ENCODE measurements at regions not wholly inside any gene's neighbourhood (a gene's known extent, or its start where the extent isn't known, plus 50 kb on each side); places are given as distances from the start of the nearest gene placed in this dataset.

DNA sequence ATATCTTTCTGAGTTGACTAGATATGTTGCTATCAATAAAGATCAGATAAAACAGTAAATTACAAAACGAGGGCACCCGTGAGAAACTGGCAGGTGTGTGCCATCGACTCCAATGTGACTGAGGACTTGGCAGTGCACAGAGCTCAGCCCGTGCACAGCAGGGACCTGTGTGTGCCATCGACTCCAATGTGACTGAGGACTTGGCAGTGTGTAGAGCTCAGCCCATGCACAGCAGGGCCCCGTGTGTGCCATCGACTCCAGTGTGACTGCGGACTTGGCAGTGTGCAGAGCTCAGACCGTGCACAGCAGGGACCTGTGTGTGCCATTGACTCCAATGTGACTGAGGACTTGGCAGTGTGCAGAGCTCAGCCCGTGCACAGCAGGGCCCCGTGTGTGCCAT lies 347.2 kb upstream of the B3GAT1 start:
- H3K9ac ChIP-seq (ENCODE audit: insufficient read depth in 1 of 2, low read depth in 2 of 2, low read length in 2 of 2) = no peak overlapping the region
- H3K9me3 ChIP-seq (replicated peaks; ENCODE audit: control insufficient read depth, insufficient read depth, low read depth, low read length) = no peaks in the 10 kb centered on the region
- intact Hi-C loops (cut with micrococcal nuclease) = no loop called here
- no peak overlapping the region for H3K4me2 ChIP-seq (ENCODE audit: insufficient read depth, low read length)
- no peak overlapping the region for H3K27ac ChIP-seq (ENCODE audit: extremely low read depth, low read depth, low read length)
- H3K27me3 ChIP-seq (ENCODE audit: control insufficient read depth in 2 of 2, insufficient read depth in 2 of 2, low read length in 2 of 2) = peaks cover 12 to 46% of the 10 kb centered on the region in 2 experiments; a peak in 4 of 5 replicates
- DNase-seq (ENCODE audit: extremely low read depth in 1 of 4, low spot score in 3 of 4) (no peak), ATAC-seq (no peak), FAIRE-seq (no peak)
- POLR2A ChIA-PET = interaction anchor here (0.6 kb wide), 1 partner anchor 536 kb away, joined by 3 read pairs; the partner anchor contains the start of gene NCAPD3
- no peaks in the 10 kb centered on the region for H3K9me1 ChIP-seq (ENCODE audit: control insufficient read depth, insufficient read depth, low read length)
- no peak overlapping the region for H2AFZ ChIP-seq (ENCODE audit: low read depth, low read length)
- CTCF ChIA-PET (ENCODE audit: low intra/inter-chr PET ratio) = no interaction called here
- no peaks in the 10 kb centered on the region; the same call in 1 of the 2 replicates for H4K20me1 ChIP-seq (replicated peaks; ENCODE audit: control insufficient read depth, insufficient read depth, low read length)
- peaks cover 0 to 12% of the 10 kb centered on the region in 2 experiments; a peak in 1 of 5 replicates for H3K4me1 ChIP-seq (replicated peaks in 1 of 2; ENCODE audit: control insufficient read depth in 2 of 2, insufficient read depth in 2 of 2, low read length in 2 of 2)
- in situ Hi-C loops (cut with MboI) = no loop called here
- no peak overlapping the region for H3K4me3 ChIP-seq
- H3K79me2 ChIP-seq (ENCODE audit: control insufficient read depth, insufficient read depth, low read length) = no peaks in the 10 kb centered on the region
- WGBS (ENCODE audit: insufficient coverage, low coverage, missing lambda C conversion rate) = under 1% methylated on average over 10 of the region's 11 CpGs
- no peaks in the 10 kb centered on the region for H3K36me3 ChIP-seq (ENCODE audit: control insufficient read depth, insufficient read depth, low read length)
- BruUV-seq (replicated peaks) = no TSS peak
- TF ChIP-seq STAT5B (CRISPR knock-in tag; IDR thresholded peaks at IDR 0.05) = no peak
- TF ChIP-seq HNRNPK (IDR thresholded peaks at IDR 0.05; ENCODE audit: low read depth, low read length, poor library complexity, severe bottlenecking) = no peak
- TF ChIP-seq, protein P1, sequence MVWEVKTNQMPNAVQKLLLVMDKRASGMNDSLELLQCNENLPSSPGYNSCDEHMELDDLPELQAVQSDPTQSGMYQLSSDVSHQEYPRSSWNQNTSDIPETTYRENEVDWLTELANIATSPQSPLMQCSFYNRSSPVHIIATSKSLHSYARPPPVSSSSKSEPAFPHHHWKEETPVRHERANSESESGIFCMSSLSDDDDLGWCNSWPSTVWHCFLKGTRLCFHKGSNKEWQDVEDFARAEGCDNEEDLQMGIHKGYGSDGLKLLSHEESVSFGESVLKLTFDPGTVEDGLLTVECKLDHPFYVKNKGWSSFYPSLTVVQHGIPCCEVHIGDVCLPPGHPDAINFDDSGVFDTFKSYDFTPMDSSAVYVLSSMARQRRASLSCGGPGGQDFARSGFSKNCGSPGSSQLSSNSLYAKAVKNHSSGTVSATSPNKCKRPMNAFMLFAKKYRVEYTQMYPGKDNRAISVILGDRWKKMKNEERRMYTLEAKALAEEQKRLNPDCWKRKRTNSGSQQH (CRISPR knock-in tag; IDR thresholded peaks at IDR 0.05) = no peak
- TF ChIP-seq HNRNPUL1 (IDR thresholded peaks at IDR 0.05; ENCODE audit: low read length) = no peak
- TF ChIP-seq CBFB (CRISPR knock-in tag; IDR thresholded peaks at IDR 0.05) = no peak
- TF ChIP-seq, protein P2, sequence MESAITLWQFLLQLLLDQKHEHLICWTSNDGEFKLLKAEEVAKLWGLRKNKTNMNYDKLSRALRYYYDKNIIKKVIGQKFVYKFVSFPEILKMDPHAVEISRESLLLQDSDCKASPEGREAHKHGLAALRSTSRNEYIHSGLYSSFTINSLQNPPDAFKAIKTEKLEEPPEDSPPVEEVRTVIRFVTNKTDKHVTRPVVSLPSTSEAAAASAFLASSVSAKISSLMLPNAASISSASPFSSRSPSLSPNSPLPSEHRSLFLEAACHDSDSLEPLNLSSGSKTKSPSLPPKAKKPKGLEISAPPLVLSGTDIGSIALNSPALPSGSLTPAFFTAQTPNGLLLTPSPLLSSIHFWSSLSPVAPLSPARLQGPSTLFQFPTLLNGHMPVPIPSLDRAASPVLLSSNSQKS (CRISPR knock-in tag; IDR thresholded peaks at IDR 0.05) = no peak
- no peak for TF ChIP-seq DIDO1 (tag; IDR thresholded peaks at IDR 0.05; ENCODE audit: low read depth)
- TF ChIP-seq, protein P3, sequence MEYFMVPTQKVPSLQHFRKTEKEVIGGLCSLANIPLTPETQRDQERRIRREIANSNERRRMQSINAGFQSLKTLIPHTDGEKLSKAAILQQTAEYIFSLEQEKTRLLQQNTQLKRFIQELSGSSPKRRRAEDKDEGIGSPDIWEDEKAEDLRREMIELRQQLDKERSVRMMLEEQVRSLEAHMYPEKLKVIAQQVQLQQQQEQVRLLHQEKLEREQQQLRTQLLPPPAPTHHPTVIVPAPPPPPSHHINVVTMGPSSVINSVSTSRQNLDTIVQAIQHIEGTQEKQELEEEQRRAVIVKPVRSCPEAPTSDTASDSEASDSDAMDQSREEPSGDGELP (CRISPR knock-in tag; IDR thresholded peaks at IDR 0.05; ENCODE audit: borderline replicate concordance) = no peak
- no peak for TF ChIP-seq YY1 (IDR thresholded peaks at IDR 0.05; ENCODE audit: borderline replicate concordance in 1 of 3, control insufficient read depth in 1 of 3, extremely low read depth in 1 of 3, insufficient read depth in 3 of 3, insufficient read length in 1 of 3, insufficient replicate concordance in 2 of 3, low read depth in 1 of 3, low read length in 2 of 3)
- TF ChIP-seq KDM4B (IDR thresholded peaks at IDR 0.05; ENCODE audit: borderline replicate concordance in 2 of 2, low read depth in 1 of 2) = no peak
- TF ChIP-seq ZNF12 (CRISPR knock-in tag; IDR thresholded peaks at IDR 0.05) = no peak
- no peak for TF ChIP-seq TCF7L2 (IDR thresholded peaks at IDR 0.05; ENCODE audit: low read depth, low read length)
- TF ChIP-seq, protein P4, sequence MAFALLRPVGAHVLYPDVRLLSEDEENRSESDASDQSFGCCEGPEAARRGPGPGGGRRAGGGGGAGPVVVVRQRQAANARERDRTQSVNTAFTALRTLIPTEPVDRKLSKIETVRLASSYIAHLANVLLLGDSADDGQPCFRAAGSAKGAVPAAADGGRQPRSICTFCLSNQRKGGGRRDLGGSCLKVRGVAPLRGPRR (CRISPR knock-in tag; IDR thresholded peaks at IDR 0.05) = no peak
- TF ChIP-seq PTBP1 (IDR thresholded peaks at IDR 0.05; ENCODE audit: low read depth, low read length) = no peak
